B cell (primary cell): ENCODE measurements at regions not wholly inside any gene's neighbourhood (a gene's known extent, or its start where the extent isn't known, plus 50 kb on each side); places are given as distances from the start of the nearest gene placed in this dataset.

ENCODE experiments used
- ATAC-seq: fragments of 200-7000 bp; cut with Tn5 transposase; one replicate; pipeline ENCODE4 v1.10.0; 2021; ENCODE audit warnings: low read depth, mild to moderate bottlenecking, moderate number of reproducible peaks, moderate library complexity
- CTCF ChIA-PET: fragments of 350-600 bp; sonication (Branson Sonifier 250); formaldehyde crosslinking; loops from one replicate; lab custom pipeline; 2021; ENCODE audit warnings: antibody characterized with exemption, inconsistent platforms; lab: Charles Lee
- POLR2A ChIA-PET: fragments of 350-600 bp; sonication (Branson Sonifier 250); formaldehyde crosslinking; loops from one replicate; lab custom pipeline; 2021; ENCODE audit warnings: antibody characterized with exemption; lab: Charles Lee
- DNase-seq: peaks from one replicate; pipeline ENCODE4 v3.0.0; 2013
- H2AFZ ChIP-seq: 2 replicates; pipeline ENCODE4 v1.6.1; 2012; ENCODE audit warnings: mild to moderate bottlenecking, low read depth, low read length; ENCODE audit not compliant: insufficient read depth, poor library complexity, severe bottlenecking
- H3K27ac ChIP-seq, 2 donors: 1 replicate in 1 of 2; 2 replicates in 1 of 2; pipeline ENCODE4 v1.5.1; 2012 to 2013; ENCODE audit warnings: low read length in 2 of 2, mild to moderate bottlenecking in 2 of 2, moderate library complexity in 1 of 2
- H3K27me3 ChIP-seq, 4 experiments: fragments of 200-600 bp in 1 of 4; sonication (generic) in 1 of 4; replicated peaks in 1 of 4; 1 replicate in 2 of 4; 2 replicates in 2 of 4; pipeline versions ENCODE4 v1.6.1 to v1.7.0; 2013 to 2016; ENCODE audit warnings: low read length in 3 of 4, mild to moderate bottlenecking in 2 of 4, mixed read lengths in 1 of 4, moderate library complexity in 1 of 4; ENCODE audit not compliant: insufficient read depth in 4 of 4, control insufficient read depth in 3 of 4; ENCODE audit errors: control extremely low read depth in 1 of 4
- H3K36me3 ChIP-seq, 2 experiments: replicated peaks in 1 of 2; 1 replicate in 1 of 2; 2 replicates in 1 of 2; pipeline versions ENCODE4 v1.6.1 to v1.7.1; 2013; ENCODE audit warnings: low read length in 1 of 2; ENCODE audit not compliant: insufficient read depth in 2 of 2, control insufficient read depth in 1 of 2; ENCODE audit errors: control extremely low read depth in 1 of 2, extremely low read depth in 1 of 2
- H3K4me1 ChIP-seq, 2 donors: fragments of 200-600 bp in 1 of 2; sonication (generic) in 1 of 2; 1 replicate in 1 of 2; 2 replicates in 1 of 2; pipeline versions ENCODE4 v1.5.1 to v1.6.1; 2013 to 2017; ENCODE audit warnings: low read length in 2 of 2; ENCODE audit not compliant: control insufficient read depth in 2 of 2, insufficient read depth in 2 of 2
- H3K4me2 ChIP-seq: replicated peaks from 2 replicates; pipeline ENCODE3; 2012; ENCODE audit warnings: mild to moderate bottlenecking, low read depth, low read length; ENCODE audit not compliant: poor library complexity, severe bottlenecking
- H3K4me3 ChIP-seq, 5 experiments: fragments of 200-600 bp in 1 of 5; sonication (generic) in 1 of 5; 1 replicate in 3 of 5; 2 replicates in 2 of 5; pipeline versions ENCODE4 v1.5.1 to v1.7.0; 2011 to 2016; ENCODE audit warnings: low read length in 4 of 5, mild to moderate bottlenecking in 4 of 5, low read depth in 2 of 5, control low read depth in 1 of 5, moderate library complexity in 1 of 5; ENCODE audit not compliant: insufficient read depth in 1 of 5; ENCODE audit errors: control extremely low read depth in 1 of 5, extremely low read depth in 1 of 5
- H3K79me2 ChIP-seq: fragments of 200-600 bp; sonication (generic); one replicate; pipeline ENCODE4 v1.6.0; 2016; ENCODE audit warnings: low read length; ENCODE audit not compliant: control insufficient read depth, insufficient read depth
- H3K9ac ChIP-seq: fragments of 200-600 bp; sonication (generic); 2 replicates; pipeline ENCODE4 v1.6.1; 2017; ENCODE audit warnings: mild to moderate bottlenecking, low read length, moderate library complexity
- H3K9me3 ChIP-seq, 3 donors: one replicate each; pipeline versions ENCODE4 v1.6.1 to v1.7.1; 2013; ENCODE audit warnings: low read length in 2 of 3; ENCODE audit not compliant: control insufficient read depth in 2 of 3, insufficient read depth in 1 of 3; ENCODE audit errors: control extremely low read depth in 1 of 3
- H4K20me1 ChIP-seq: 2 replicates; pipeline ENCODE4 v1.6.0; 2012; ENCODE audit warnings: mild to moderate bottlenecking, low read length; ENCODE audit not compliant: insufficient read depth, control insufficient read depth, poor library complexity, severe bottlenecking
- H3K27ac Mint-ChIP-seq: one replicate; pipeline ENCODE4 v1.8.0; 2021; ENCODE audit warnings: mixed read lengths
- H3K27me3 Mint-ChIP-seq: one replicate; pipeline ENCODE4 v1.8.0; 2021; ENCODE audit warnings: mixed read lengths
- H3K4me1 Mint-ChIP-seq: one replicate; pipeline ENCODE4 v1.8.0; 2021; ENCODE audit warnings: mixed read lengths
- H3K4me3 Mint-ChIP-seq: one replicate; pipeline ENCODE4 v1.8.0; 2021; ENCODE audit warnings: mixed read lengths
- H3K9me3 Mint-ChIP-seq: one replicate; pipeline ENCODE4 v1.8.0; 2022; ENCODE audit warnings: mixed read lengths; ENCODE audit not compliant: insufficient read depth
- CTCF ChIP-seq: fragments of 200-600 bp; IDR thresholded peaks from one replicate; pipeline ENCODE4 v1.8.0; 2022; ENCODE audit warnings: antibody characterized with exemption, mild to moderate bottlenecking
- EZH2 ChIP-seq: IDR thresholded peaks from 2 replicates; pipeline ENCODE4 v1.6.1; 2012; ENCODE audit warnings: borderline replicate concordance, low read depth, mild to moderate bottlenecking, moderate library complexity, low read length; ENCODE audit not compliant: insufficient read depth, poor library complexity, severe bottlenecking
- WGBS: methylation state at CpG from one replicate; pipeline ENCODE4 v1.1.5; 2013; ENCODE audit warnings: missing lambda C conversion rate; ENCODE audit not compliant: insufficient coverage; 5-methylcytosine and 5-hydroxymethylcytosine counted together
- intact Hi-C: fragments of 100-400 bp; cut with micrococcal nuclease; formaldehyde crosslinking; loops from one replicate; pipeline ENCODE4 v1.10.0; 2022

GRCh38 chr18:27845897-27846296 lies 331.0 kb downstream of the CDH2 start:
- Histone ChIP-seq H3K27me3 (no peaks in the 10 kb centered on the region), H3K4me1 (no peaks in the 10 kb centered on the region), H3K79me2 (no peaks in the 10 kb centered on the region), H3K9ac (no peak overlapping the region), H2AFZ (no peak overlapping the region), H3K36me3 (no peaks in the 10 kb centered on the region), H3K27ac (no peak overlapping the region), H3K4me3 (no peak overlapping the region), H3K4me2 (no peak overlapping the region), H4K20me1 (no peaks in the 10 kb centered on the region), H3K9me3 (no peaks in the 10 kb centered on the region)
- intact Hi-C loops = no loop called here
- CTCF ChIA-PET = no interaction called here
- ATAC-seq (no peak), DNase-seq (no peak)
- WGBS = 50% methylated on average over 1 of the region's 2 CpGs
- Mint-ChIP-seq H3K4me3 (no peak overlapping the region), H3K4me1 (no peaks in the 10 kb centered on the region), H3K9me3 (peaks cover 10% of the 10 kb centered on the region), H3K27me3 (no peaks in the 10 kb centered on the region), H3K27ac (no peak overlapping the region)
- POLR2A ChIA-PET = no interaction called here
- no peak for TF ChIP-seq EZH2
- TF ChIP-seq CTCF = no peak

GRCh38 chr18:27843783-27844777 lies 332.9 kb downstream of the CDH2 start:
- TF ChIP-seq EZH2 = no peak
- no peak for TF ChIP-seq CTCF
- no peak overlapping the region for H3K27ac ChIP-seq
- no peaks in the 10 kb centered on the region for H4K20me1 ChIP-seq
- no peaks in the 10 kb centered on the region for H3K9me3 ChIP-seq
- H3K9me3 Mint-ChIP-seq = peaks cover 10% of the 10 kb centered on the region
- ChIA-PET POLR2A (no interaction called here), CTCF (no interaction called here)
- H3K4me3 ChIP-seq = no peak overlapping the region
- no peak overlapping the region for H3K4me2 ChIP-seq
- no peaks in the 10 kb centered on the region for H3K36me3 ChIP-seq
- H3K4me3 Mint-ChIP-seq = no peak overlapping the region
- H3K4me1 Mint-ChIP-seq = no peaks in the 10 kb centered on the region
- DNase-seq (no peak), ATAC-seq (no peak)
- H3K27me3 ChIP-seq = no peaks in the 10 kb centered on the region
- H3K4me1 ChIP-seq = no peaks in the 10 kb centered on the region
- no peak overlapping the region for H2AFZ ChIP-seq
- WGBS = 43% methylated on average over 1 of the region's 3 CpGs
- no peak overlapping the region for H3K27ac Mint-ChIP-seq
- intact Hi-C loops = no loop called here
- H3K27me3 Mint-ChIP-seq = no peaks in the 10 kb centered on the region
- no peak overlapping the region for H3K9ac ChIP-seq
- no peaks in the 10 kb centered on the region for H3K79me2 ChIP-seq
